ENCODE measurements at regions not wholly inside any gene's neighbourhood (a gene's known extent, or its start where the extent isn't known, plus 50 kb on each side); places are given as distances from the start of the nearest gene placed in this dataset.
"Not testable (repeated sequence)": the region's sequence is repeated elsewhere in the genome, so short reads cannot be mapped to it uniquely, and the experiment has no call there.

GRCh38 chr4:123600987-123601904, 204.7 kb downstream of the SPRY1 start:
- no peak for DNase-seq (ENCODE audit: low spot score)

GRCh38 chr4:123602007-123602406, 205.4 kb downstream of the SPRY1 start:
- DNase-seq (ENCODE audit: low spot score): no peak

GRCh38 chr4:123603165-123603564, 206.6 kb downstream of the SPRY1 start:
- peak; percentile 4 for DNase-seq (ENCODE audit: low spot score)

GRCh38 chr4:123605797-123606196, 209.2 kb downstream of the SPRY1 start:
- DNase-seq (ENCODE audit: low spot score): not testable (repeated sequence)

- DNase-seq (ENCODE audit: low spot score): no peak
Observed at GRCh38 chr4:123606336-123606735, 209.7 kb downstream of the SPRY1 start.

GRCh38 chr4:123606946-123607542, 210.4 kb downstream of the SPRY1 start:
- DNase-seq (ENCODE audit: low spot score): no peak

GRCh38 chr4:123609829-123610228, 213.2 kb downstream of the SPRY1 start:
- no peak for DNase-seq (ENCODE audit: low spot score)

- no peak for DNase-seq (ENCODE audit: low spot score)
Observed at GRCh38 chr4:123613586-123614344, 217.2 kb downstream of the SPRY1 start.

- DNase-seq (ENCODE audit: low spot score): no peak
Observed at GRCh38 chr4:123615901-123616300, 219.3 kb downstream of the SPRY1 start.

- no peak for DNase-seq (ENCODE audit: low spot score)
Observed at GRCh38 chr4:123616951-123617461, 220.4 kb downstream of the SPRY1 start.

GRCh38 chr4:123617791-123618190, 221.2 kb downstream of the SPRY1 start:
- no peak for DNase-seq (ENCODE audit: low spot score)

GRCh38 chr4:123618606-123619005, 222.0 kb downstream of the SPRY1 start:
- DNase-seq (ENCODE audit: low spot score): no peak

GRCh38 chr4:123619326-123619725, 222.7 kb downstream of the SPRY1 start:
- DNase-seq (ENCODE audit: low spot score): no peak

GRCh38 chr4:123619895-123620294, 223.3 kb downstream of the SPRY1 start:
- no peak for DNase-seq (ENCODE audit: low spot score)

GRCh38 chr4:123621072-123621705, 224.6 kb downstream of the SPRY1 start:
- no peak for DNase-seq (ENCODE audit: low spot score)

GRCh38 chr4:123622572-123622971, 226.0 kb downstream of the SPRY1 start:
- no peak for DNase-seq (ENCODE audit: low spot score)

- DNase-seq (ENCODE audit: low spot score): no peak
Observed at GRCh38 chr4:123623611-123624010, 227.0 kb downstream of the SPRY1 start.

GRCh38 chr4:123624959-123625358, 228.4 kb downstream of the SPRY1 start:
- no peak for DNase-seq (ENCODE audit: low spot score)

- DNase-seq (ENCODE audit: low spot score): no peak
Observed at GRCh38 chr4:123628288-123628687, 231.7 kb downstream of the SPRY1 start.

GRCh38 chr4:123631786-123632692, 235.4 kb downstream of the SPRY1 start:
- DNase-seq (ENCODE audit: low spot score): no peak

- DNase-seq (ENCODE audit: low spot score): no peak
Observed at GRCh38 chr4:123632693-123633030, 236.1 kb downstream of the SPRY1 start.
